KMS-11 (cell line): ENCODE measurements at regions not wholly inside any gene's neighbourhood (a gene's known extent, or its start where the extent isn't known, plus 50 kb on each side); places are given as distances from the start of the nearest gene placed in this dataset.

ENCODE experiments used
- H2AFZ ChIP-seq: fragments of 200-600 bp; sonication (generic); 2 replicates; pipeline ENCODE4 v1.6.1; 2016; ENCODE audit warnings: antibody characterized with exemption, mixed run types, low read depth
- H3K27ac ChIP-seq: fragments of 200-600 bp; sonication (generic); 2 replicates; pipeline ENCODE4 v1.6.1; 2016; ENCODE audit warnings: mild to moderate bottlenecking, mixed run types
- H3K27me3 ChIP-seq: fragments of 200-600 bp; sonication (generic); 2 replicates; pipeline ENCODE4 v1.6.1; 2017; ENCODE audit warnings: mild to moderate bottlenecking, low read depth, mixed run types, moderate library complexity; ENCODE audit not compliant: insufficient read depth
- H3K36me3 ChIP-seq: fragments of 200-600 bp; sonication (generic); 2 replicates; pipeline ENCODE4 v1.6.1; 2017; ENCODE audit warnings: mild to moderate bottlenecking, mixed run types; ENCODE audit not compliant: insufficient read depth
- H3K4me1 ChIP-seq: fragments of 200-600 bp; sonication (generic); 2 replicates; pipeline ENCODE4 v1.6.1; 2016; ENCODE audit warnings: mild to moderate bottlenecking, low read depth, mixed run types; ENCODE audit not compliant: poor library complexity, severe bottlenecking
- H3K4me2 ChIP-seq: fragments of 200-600 bp; sonication (generic); 2 replicates; pipeline ENCODE4 v1.7.0; 2016; ENCODE audit warnings: mild to moderate bottlenecking, mixed run types
- H3K4me3 ChIP-seq: fragments of 200-600 bp; sonication (generic); IDR thresholded peaks from 2 replicates; pipeline ENCODE4 v1.6.1; 2017; ENCODE audit warnings: low read depth, low read length, mixed read lengths; ENCODE audit not compliant: insufficient read depth
- H3K79me2 ChIP-seq: fragments of 200-600 bp; sonication (generic); 2 replicates; pipeline ENCODE4 v1.6.1; 2016; ENCODE audit warnings: low read depth, mixed run types; ENCODE audit not compliant: insufficient read depth
- H3K9ac ChIP-seq: fragments of 200-600 bp; sonication (generic); 2 replicates; pipeline ENCODE4 v1.6.1; 2016; ENCODE audit warnings: mild to moderate bottlenecking, mixed run types
- H4K20me1 ChIP-seq: fragments of 200-600 bp; sonication (generic); 2 replicates; pipeline ENCODE4 v1.6.1; 2016; ENCODE audit warnings: mild to moderate bottlenecking, mixed run types; ENCODE audit not compliant: insufficient read depth
- CTCF ChIP-seq: fragments of 200-600 bp; sonication (generic); conservative IDR thresholded peaks from 2 replicates; pipeline ENCODE4 v1.6.1; 2017; ENCODE audit warnings: low read depth, mild to moderate bottlenecking, antibody characterized with exemption, low read length, moderate library complexity, mixed read lengths

- no peak for TF ChIP-seq CTCF
- no peak overlapping the region for H3K27ac ChIP-seq
- no peak overlapping the region for H3K4me2 ChIP-seq
- no peaks in the 10 kb centered on the region for H3K36me3 ChIP-seq
- no peaks in the 10 kb centered on the region for H3K27me3 ChIP-seq
- no peaks in the 10 kb centered on the region for H3K4me1 ChIP-seq
- no peaks in the 10 kb centered on the region for H3K79me2 ChIP-seq
- H3K9ac ChIP-seq: no peak overlapping the region
- no peak overlapping the region for H2AFZ ChIP-seq
- H3K4me3 ChIP-seq: no peak overlapping the region
- H4K20me1 ChIP-seq: no peaks in the 10 kb centered on the region
These were observed 154.6 kb upstream of the PRR20A start for GRCh38 chr13:56986121-56986520.

GRCh38 chr13:56988543-56988942 is 152.2 kb upstream of the PRR20A start:
- Histone ChIP-seq H3K36me3 (no peaks in the 10 kb centered on the region), H3K9ac (no peak overlapping the region), H3K27me3 (no peaks in the 10 kb centered on the region), H3K4me2 (no peak overlapping the region), H4K20me1 (no peaks in the 10 kb centered on the region), H2AFZ (no peak overlapping the region), H3K79me2 (no peaks in the 10 kb centered on the region), H3K4me1 (no peaks in the 10 kb centered on the region), H3K27ac (no peak overlapping the region), H3K4me3 (no peak overlapping the region)
- no peak for TF ChIP-seq CTCF

- H3K4me1 ChIP-seq: no peaks in the 10 kb centered on the region
These were observed 137.0 kb upstream of the PRR20A start for GRCh38 chr13:57003682-57004081.

GRCh38 chr13:57017357-57017756 is 123.4 kb upstream of the PRR20A start:
- H4K20me1 ChIP-seq: no peaks in the 10 kb centered on the region
- no peak overlapping the region for H3K4me2 ChIP-seq
- no peak overlapping the region for H3K27ac ChIP-seq
- no peak for TF ChIP-seq CTCF
- no peaks in the 10 kb centered on the region for H3K79me2 ChIP-seq
- H3K4me3 ChIP-seq: no peak overlapping the region
- no peaks in the 10 kb centered on the region for H3K4me1 ChIP-seq
- no peaks in the 10 kb centered on the region for H3K36me3 ChIP-seq
- H3K27me3 ChIP-seq: no peaks in the 10 kb centered on the region
- H3K9ac ChIP-seq: no peak overlapping the region
- H2AFZ ChIP-seq: no peak overlapping the region

More at GRCh38 chr13:57003682-57004081, 137.0 kb upstream of the PRR20A start:
- H3K27ac ChIP-seq: no peak overlapping the region
- no peaks in the 10 kb centered on the region for H3K27me3 ChIP-seq
- no peak overlapping the region for H3K9ac ChIP-seq
- no peak for TF ChIP-seq CTCF
- H2AFZ ChIP-seq: no peak overlapping the region
- no peaks in the 10 kb centered on the region for H3K36me3 ChIP-seq
- H3K4me3 ChIP-seq: no peak overlapping the region
- no peaks in the 10 kb centered on the region for H3K79me2 ChIP-seq
- H4K20me1 ChIP-seq: no peaks in the 10 kb centered on the region
- H3K4me2 ChIP-seq: no peak overlapping the region
